HG03521 (cell line): ENCODE measurements at regions not wholly inside any gene's neighbourhood (a gene's known extent, or its start where the extent isn't known, plus 50 kb on each side); places are given as distances from the start of the nearest gene placed in this dataset.

ENCODE experiments used
- ATAC-seq: cut with Tn5 transposase; IDR thresholded peaks from one replicate; pipeline ENCODE4 v1.9.1; 2021; ENCODE audit warnings: mild to moderate bottlenecking, moderate library complexity; ENCODE audit not compliant: unreplicated experiment

DNA sequence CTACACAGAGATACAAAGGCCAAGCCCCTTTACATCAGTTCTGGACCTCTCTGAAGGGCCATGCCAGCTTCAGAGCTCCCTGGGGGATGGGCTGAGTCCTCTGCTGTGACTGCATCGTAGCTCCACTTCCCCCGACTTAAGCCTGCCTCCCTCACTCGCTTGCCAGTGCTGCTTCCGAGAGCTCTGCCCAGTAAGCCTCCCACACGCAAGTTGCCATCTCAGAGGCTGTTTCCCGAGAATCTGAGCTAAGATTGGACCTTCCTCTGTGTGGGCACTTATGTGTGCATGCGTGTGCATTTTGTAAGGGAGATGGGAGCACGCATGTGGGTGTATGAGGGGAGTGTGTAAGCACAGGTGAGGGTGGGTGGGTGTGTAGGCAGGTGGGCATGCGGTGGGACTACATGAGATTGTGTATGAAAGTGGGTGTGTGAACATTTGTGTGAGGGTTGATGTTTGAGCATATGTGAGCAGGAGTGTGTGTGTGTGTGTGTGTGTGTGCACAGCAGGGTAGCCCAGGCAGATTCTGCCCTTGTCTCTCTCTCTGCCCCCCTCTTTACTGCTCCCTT, 163.0 kb upstream of the SYT13 start:
- ATAC-seq = no peak

DNA sequence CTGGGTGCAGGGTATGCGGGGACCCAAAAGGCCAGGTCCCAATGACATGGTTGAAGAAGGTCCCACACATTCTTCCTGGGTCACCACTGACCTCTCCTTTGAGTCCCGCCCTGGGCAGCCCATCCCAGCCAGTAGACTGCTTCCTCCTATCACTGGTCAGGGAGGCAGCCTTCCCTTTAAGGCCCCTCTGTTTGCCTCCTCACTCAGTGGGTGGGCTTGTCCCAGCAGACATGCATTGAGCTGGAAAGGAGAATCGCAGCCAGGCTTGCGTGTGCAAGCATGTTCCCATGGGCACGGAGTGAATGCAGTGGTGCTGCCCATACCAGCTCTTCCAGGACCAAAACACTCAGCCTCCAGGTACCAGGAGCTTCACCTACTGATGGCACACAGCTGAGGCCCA, 162.4 kb upstream of the SYT13 start:
- no peak for ATAC-seq

DNA sequence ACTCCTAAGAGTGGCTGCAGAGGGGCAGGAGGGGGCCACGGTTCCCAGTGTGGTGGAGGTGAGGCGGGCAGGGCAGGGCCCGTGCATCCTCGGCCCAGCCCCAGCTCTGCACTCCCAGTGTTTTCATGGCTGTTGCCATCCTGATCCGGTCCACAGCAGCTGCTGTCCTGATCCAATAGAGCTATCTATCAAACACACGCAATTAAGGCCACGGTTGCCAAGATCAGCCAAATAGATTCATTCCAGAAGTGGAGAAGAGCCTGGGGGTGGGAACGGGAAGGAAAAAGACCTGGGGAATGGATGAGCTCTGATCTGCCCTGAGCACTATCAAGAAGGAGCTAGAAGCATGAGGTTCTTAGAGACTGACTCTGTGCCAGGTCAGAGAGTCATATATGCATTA, 160.9 kb upstream of the SYT13 start:
- no peak for ATAC-seq

DNA sequence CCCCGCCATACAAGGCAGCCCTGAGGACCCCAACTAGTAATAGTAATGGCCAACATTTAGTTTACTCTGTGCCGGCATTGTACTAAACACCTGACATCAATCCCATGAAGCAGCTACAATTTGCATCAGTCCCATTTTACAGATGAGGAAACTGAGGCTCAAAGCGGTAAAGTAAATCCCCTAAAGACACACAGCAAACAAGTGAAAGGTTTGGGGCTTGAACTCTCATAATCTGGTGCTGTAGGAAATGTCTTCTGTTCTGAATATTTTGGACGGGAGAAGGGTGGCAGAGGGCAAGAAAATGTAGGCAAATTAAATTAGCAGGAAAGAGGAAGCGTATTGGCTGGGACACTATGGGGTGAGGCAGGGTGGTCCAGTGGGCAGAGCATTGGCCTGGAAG, 160.3 kb upstream of the SYT13 start:
- no peak for ATAC-seq

DNA sequence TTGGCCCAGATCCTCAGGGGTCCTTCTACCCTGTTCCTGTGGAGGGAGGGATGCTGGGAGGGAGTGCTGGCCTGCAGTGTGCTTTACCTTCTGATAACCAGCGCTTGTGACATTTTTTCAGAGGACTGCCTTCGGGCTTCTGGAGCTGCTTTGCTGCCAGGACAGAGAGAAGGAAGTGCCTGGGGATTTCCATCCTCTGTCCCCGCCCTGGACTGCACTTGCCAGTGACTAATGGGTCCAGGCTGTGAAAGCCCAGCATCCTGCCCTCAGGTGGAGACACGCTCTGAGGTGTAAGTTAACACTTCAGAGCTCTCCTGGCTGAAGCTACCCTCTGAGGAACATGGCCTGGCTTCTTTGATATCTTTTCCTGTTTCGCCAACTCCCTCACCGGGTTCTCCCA, 158.7 kb upstream of the SYT13 start:
- no peak for ATAC-seq

DNA sequence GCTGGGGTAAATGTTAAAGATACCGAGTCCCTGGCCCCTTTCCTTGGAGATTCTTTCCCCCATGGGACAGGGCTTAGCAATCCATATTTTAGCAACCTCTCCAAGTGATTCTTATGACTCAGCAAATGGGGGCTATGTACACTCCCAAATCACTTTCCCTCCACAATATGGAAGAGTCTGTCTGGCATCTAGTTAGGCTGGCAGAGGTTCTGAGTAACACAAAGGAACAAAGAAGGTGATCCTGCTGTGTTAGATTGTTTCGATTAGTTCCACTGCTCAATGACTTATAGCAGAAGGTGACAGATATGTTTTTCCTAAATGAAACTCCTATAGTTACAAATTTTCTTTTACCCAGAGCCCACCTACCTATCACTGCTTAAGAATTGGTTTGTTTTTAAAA, 154.0 kb upstream of the SYT13 start:
- no peak for ATAC-seq

DNA sequence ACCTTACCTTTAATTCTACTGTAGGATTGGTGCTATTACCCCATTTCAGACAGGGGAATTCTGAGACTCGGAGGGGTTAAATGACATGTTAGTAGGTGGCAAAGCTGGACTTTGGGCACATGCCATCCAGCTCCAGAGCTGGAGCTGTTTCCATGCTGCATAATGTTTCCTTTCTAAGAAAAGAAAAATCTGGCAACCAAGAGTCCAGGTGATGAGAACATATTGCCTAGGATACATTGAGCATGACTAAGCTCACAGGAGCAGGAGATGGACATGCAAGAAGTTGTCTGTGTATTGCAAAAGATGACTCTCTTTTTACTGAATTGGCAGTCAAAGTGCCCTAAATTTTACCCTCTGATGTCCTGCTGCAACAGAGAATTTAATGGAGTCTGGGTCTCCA, 150.8 kb upstream of the SYT13 start:
- no peak for ATAC-seq

DNA sequence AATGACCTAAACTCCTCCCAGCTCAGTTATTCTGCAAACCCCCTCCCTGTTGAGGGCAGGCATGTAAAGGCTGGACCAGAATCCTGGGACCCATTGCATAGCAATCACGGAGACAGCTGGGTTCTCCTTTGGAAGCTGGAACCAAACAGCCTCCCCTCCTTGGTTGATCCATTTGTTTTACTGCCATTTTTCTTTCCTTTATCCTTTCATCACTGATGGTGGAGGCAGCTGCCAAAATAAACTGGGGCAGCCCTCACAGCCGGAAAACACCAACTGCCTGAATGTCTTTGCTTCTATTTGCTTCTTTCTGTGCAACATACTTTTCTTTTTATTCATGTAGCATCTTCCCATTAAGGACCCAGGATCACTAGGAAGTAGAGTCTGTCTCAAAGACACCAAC, 150.0 kb upstream of the SYT13 start:
- ATAC-seq = no peak

DNA sequence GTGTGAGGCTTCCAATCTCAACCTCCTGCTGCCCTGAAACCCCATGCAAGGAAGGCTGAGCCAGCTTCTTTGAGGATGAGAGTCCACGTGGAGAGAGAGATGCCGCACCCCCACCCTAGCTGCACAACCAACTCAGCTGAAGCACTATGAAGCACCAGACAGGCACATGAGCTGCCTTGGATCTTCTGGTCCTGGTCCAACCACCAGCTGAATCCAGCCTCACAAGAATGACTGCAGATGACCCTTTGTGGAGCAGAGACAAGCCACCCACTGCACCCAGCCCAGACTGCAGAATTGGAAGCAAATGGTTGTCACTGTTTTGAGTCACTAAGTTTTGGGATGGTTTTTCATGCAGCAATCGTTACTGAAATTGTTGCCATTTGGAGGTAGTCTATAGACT, 149.6 kb upstream of the SYT13 start:
- no peak for ATAC-seq

DNA sequence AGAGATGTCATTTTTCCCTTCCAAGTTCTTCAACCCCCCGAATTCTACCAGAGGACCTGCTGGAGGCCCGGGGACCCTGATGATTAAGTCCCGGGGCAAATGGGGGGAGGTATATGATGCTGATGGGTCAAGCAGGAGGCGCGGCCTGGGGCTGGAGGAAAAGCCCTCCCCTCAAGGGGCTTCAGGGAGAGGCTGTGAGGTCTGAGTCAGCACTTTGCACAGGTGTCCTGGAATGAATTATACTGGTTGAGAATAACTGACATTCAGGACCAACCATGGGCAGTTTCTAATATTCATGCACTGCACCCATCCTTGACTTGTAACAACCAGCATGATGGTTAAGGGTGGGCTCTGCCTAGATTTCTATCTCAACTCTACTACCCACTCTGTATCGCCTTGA, 146.8 kb upstream of the SYT13 start:
- no peak for ATAC-seq

DNA sequence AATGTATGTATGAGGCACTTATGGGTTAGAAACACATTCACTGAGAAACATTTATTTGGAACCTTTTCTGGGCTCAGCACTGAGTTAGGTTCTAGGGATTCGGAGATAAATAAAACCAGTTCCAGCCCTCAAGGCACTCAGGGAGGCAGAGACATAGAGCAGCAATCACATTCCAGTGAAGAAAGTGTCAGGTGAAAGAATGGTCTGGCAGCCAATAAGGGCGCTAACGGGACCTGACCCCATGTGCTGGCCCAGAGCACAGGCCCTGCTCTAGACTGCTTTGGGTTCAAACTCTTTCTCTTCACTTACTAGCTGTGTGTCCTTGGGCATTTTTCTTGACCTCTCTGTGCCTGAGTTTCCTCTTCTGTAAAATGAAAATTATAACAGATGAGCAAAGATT, 146.0 kb upstream of the SYT13 start:
- no peak for ATAC-seq

DNA sequence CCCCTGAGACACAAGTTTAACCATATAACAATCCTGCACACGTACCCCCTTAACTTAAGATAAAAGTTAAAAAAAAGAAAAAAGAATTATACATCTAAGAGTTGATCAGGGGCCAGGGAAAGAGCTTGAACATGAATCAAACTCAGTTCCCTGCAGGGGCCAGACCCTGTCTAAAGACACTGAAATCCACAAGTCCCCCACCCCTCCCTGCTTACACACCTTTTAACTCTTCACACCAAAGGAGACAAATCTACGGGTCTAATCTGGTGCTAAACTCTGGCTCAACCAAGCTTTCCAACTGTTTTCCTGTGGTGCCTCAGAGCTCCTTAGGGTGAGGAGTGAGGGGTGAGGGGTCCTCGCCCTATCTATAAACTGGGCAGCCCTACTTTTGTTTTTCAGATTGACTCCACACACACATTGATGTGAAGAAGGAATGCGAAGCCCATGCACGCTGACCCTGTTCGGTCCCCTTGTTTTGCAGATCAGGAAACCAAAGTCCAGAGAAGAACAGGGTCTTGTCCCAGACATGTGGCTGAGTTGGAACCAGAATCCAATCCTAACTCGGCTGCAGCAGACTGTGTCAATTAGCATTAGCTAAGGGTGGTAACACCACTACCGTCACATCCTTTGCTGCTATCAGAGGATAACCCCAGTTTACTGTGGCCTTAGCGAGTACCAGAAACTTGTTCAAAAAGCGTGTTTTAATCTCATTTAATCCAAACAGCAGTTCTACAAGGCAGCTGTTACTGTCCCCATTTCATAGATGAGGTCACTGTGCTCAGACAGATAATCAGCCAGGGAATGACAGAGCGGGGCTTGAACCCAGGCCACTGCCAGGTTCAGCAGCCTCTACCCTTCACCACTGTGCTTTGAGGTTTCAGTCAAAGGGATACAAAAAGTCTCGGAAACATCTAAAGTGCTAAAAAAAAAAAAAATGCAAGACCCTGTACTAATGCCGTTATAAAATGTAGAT, 145.2 kb upstream of the SYT13 start:
- ATAC-seq = no peak

DNA sequence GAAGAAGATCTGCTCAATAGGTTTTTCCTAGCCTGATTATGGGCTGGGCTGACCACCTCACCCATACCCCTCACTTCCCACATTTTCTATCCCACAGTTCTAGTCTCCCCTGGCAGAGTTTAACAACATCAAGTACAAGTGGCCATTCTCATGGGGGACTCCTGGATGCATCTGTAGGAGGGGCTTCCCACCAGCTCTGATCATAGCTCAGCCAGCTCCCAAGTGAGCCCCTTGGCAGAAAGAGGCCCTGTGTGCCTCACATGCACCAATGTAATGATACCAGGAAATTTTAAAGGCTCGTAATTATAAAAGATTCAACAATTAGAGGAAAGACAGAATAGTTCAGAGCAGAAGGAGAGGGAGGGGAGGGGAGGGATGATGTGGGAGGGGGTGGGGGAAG, 144.2 kb upstream of the SYT13 start:
- no peak for ATAC-seq

DNA sequence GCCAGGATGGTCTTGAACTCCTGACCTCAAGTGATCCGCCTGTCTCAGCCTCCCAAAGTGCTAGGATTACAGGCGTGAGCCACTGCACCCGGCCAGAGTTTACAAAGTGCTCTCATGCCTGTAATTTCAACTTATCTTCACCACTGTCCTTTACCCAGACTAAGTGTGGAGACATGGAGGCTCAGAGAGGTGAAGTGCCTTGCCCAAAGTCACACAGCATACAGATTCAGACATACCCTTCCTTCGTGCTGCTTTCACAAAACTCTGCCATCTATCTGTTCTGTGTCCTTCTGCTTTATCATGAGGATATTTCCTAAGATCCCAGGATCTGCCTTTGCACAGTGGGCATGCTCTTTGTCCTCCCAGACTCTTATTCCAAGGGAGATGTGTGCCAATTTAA, 143.6 kb upstream of the SYT13 start:
- no peak for ATAC-seq

DNA sequence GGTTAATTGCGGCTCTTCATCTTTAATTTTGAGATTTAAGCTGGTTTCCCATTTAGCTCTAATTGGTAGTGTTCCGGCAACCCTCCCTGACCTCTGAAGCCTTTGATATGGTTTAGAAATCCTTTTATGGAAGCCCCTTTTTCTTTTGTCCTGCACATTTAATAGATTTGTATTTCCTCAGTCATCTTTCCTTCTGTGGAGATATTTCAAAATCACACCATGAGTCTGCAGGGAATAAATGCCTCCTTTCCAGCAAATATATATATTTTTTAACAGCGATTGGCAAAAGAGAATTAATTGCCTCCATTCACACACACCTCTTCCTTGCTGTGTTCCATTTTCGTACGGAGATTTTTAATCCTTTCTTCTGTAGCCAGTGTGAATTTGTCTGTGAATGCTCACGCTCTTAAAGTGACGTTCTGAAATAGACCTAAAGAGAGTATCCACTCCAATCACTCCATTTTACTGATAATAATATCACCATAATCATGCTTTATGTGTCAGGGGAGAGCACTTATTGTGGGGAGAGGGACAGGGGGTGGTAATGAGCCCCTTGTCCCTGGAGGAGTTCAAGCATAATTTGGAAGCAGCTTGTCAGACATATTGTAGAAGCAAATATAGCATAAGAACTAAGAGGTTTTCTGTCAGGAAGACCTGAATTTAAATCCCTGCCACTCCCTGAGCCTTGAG, 142.5 kb upstream of the SYT13 start:
- ATAC-seq = no peak

DNA sequence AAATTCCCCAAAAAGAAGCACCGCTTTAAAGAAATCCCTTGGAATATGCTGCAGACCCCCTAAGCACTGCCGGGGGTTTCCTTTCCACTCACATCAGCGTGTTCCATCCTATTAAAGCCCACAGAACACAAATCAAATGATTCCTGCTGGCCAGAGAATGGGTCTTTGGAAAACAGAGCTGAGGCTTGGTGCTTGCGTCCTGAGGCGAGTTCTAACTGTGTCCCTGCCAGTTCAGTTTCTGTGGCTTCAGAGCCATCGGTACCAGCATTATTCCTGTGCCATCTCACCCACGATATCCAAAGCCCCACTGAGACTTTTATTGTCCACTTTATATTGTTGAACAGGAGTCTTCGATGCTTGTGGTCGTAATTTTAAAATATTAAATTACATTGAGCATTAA, 142.0 kb upstream of the SYT13 start:
- no peak for ATAC-seq

DNA sequence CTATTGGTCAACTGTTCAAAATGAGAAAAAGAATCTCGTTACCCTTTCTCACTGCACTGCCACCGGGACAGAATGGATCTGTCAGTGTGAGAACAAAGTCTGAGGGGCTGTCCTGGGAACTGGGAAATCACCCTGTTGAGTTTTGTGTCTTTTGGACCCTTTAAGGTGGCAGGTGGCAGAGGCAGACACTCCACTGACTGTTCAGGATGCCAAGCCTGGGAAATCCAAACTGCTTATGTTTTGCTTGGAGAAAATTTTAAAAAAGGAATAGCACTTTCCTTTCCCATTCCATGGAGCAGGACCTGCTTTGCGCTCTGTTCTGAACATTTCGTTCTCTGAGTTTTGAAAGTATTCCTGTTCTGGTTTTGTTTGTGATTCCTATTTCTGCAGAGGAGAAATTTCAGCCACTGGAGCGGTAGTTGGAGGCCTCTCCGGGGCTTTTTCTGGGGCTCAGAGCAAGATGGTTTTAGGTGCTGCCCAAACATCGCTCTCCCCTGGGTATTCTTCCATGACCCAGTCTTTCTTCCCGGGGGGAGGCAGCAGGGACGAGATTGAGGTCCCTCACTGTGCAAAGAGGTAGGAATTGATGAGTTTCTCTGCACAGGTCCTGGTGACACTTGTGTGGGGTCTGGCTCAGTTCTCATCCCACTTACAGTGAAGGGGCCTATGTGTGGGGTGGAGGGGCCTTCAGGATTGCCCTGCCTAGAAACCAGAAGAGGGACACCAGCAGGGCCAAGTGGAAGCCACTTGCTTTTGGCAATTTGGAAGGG, 138.5 kb upstream of the SYT13 start:
- ATAC-seq = no peak

DNA sequence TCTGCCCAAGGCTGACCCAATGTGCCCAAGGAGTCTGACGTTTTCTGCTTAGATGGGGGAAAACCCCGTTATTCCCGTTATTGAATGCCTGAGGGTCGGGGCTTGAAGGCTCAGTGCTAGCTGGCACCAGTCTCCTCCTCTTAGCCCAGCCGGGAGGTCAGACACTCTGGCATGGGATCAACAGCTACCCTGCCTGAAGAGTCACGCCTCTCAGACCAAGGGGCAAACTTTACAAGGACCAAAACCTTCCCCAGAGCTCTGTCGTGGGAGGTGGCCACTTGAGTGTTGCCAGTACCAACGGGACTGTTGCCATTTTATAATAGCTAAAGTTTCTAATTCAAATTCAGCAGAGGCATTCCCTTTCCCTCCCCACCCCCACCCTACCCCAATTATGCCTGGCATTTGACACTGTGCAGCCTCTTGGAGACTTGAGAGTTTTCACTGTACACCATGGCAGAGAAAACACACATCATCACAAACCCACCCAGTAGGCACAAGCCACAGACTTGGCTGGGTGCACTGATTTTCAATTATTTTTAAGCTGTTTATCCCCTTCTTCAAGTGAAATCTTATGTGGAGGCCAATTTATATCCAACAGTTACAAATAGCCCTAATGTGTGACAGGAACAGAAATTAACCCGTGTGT, 137.5 kb upstream of the SYT13 start:
- ATAC-seq = no peak

DNA sequence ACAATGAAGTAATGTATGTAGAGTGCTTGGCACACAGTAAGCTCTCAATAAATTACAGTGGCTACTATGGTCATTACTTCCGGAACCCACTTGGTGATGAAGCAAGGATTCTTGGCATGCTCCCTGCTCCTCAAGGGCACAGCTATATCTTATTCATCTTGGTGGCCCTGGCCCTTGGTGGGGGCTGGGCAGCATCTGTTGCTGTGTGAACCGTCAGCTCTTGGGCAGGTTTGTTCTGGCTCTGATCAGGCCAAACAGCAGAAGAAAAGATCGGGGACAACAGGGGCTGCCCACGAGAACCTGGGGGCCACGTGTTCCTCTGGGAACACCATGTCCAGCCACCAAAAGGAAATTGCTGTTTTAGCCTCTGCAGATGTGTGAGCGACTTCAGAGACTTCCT, 136.9 kb upstream of the SYT13 start:
- ATAC-seq = no peak

DNA sequence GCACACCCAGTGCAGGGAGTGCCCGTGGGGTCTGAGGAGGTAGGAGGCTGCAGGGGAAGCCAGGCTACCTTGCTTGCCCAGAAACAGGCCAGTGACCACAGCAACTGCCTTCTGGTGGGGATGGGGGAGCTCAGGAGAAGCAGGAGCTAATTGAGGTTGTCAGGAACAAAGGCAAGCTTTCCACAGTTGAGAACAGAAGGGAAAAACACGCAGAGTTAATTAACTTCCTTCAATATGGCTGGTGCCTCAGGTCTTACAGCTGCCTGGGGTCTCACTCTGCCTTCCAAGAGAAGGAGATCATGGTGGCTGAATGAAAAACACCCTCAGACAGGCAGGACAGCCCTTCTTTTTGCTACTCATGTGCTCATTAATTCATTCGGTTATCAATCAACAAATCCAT, 127.9 kb upstream of the SYT13 start:
- no peak for ATAC-seq
